HG02885 (cell line): ENCODE measurements at regions not wholly inside any gene's neighbourhood (a gene's known extent, or its start where the extent isn't known, plus 50 kb on each side); places are given as distances from the start of the nearest gene placed in this dataset.
"Not testable (repeated sequence)": the region's sequence is repeated elsewhere in the genome, so short reads cannot be mapped to it uniquely, and the experiment has no call there.

Experiments used
- ATAC-seq: cut with Tn5 transposase; IDR thresholded peaks from one replicate; pipeline ENCODE4 v1.9.1; 2021; ENCODE audit warnings: mild to moderate bottlenecking; ENCODE audit not compliant: unreplicated experiment, poor library complexity

GRCh38 chr13:58463841-58464240 is 832.3 kb downstream of the PCDH17 start:
- no peak for ATAC-seq

DNA sequence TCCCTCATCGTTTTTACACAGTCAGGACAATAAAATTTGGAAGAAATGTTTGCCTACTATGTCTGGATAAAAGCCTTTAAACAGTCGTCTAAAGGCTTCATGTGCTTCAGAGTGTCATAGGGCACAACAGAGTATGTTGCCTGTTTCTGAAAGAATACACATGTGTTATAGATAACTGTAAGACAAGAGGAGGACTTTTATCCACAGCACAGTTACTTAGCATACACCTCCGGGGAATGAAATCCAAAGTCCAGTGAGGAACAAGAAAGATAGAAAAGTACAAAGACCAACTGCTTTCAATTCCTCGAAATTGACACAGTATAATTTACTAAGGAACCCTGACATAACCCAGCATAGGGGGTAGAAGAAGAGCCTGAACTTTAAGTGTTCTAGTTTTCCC is 835.6 kb downstream of the PCDH17 start:
- no peak for ATAC-seq

- no peak for ATAC-seq
Measured at GRCh38 chr13:58472483-58472882, 840.9 kb downstream of the PCDH17 start.

DNA sequence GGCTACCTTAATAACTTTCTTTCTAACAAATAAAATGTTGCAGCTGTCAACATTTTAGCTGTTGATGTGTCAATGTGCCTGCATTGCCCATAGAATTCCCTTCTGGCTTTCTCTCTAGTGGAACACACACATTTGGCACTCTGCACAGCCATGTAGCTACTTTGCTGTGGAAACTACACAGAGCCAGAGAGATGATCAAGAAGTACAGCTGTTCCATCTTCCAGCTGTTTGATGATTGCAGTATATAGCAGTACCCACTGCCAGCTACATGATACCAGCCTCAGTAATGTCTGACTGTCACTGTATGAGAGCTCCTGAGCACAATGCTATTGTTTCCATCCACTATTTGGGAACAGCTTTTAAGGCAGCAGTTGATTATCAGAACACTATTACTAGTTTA is 843.0 kb downstream of the PCDH17 start:
- no peak for ATAC-seq

GRCh38 chr13:58476206-58476918 is 844.8 kb downstream of the PCDH17 start:
- no peak for ATAC-seq

- no peak for ATAC-seq
Measured at GRCh38 chr13:58478858-58479257, 847.3 kb downstream of the PCDH17 start.

DNA sequence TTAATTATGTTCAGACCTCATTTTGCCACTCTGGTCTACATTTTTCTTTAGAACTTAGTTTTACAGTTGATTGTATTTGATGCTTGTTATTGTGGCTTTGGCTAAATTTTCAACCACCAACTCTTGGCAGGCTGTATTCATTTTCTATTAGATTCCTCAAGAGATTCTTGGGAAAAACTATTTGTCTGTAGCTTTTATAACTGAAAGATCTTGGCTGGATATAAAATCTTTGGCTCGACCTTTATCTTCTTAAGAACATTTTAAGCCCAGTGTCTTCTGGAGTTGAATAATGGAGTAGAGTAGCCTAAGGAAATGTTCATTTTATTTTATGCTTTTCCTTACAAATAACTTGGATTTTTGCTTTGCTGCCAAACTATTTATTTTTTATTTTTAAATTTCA is 848.5 kb downstream of the PCDH17 start:
- no peak for ATAC-seq

- no peak for ATAC-seq
Measured at GRCh38 chr13:58488251-58488650, 856.7 kb downstream of the PCDH17 start.

DNA sequence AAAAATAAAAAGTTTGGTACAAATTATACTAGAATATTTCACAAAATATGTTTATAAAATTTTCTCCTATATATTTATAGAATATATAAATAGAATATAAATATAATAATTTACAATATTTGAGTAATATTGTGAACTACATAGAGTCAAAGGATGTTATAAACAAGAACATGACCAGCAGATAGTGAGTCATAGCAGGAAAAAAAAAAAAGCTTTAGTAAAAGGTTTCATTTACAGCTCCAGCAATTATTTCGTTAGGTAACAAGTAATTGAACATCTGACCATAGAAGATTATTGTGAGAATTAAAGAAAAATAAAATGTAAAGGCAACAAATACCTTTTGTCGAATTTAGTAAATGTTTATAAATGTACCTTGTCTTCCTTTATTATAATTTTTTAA is 864.1 kb downstream of the PCDH17 start:
- ATAC-seq, result no peak

DNA sequence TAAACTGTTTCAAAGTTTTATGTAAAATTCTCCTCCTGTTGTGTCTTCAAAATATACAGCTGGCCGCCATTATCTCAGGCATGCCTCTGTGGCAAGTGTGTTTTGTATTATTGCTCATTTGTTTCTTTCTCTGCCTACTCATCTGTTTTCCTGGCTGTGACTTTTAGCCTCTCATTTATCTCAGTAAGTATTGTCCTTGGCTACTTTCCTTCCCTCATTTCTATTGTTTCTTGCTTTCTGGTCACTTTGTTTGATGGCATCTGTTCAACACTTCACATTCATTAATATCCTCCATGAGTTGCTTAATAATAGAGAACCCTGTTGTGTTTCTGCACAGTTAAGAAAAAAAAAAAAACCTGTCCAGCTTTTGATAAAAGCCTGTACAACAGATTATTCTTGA is 869.4 kb downstream of the PCDH17 start:
- no peak for ATAC-seq

DNA sequence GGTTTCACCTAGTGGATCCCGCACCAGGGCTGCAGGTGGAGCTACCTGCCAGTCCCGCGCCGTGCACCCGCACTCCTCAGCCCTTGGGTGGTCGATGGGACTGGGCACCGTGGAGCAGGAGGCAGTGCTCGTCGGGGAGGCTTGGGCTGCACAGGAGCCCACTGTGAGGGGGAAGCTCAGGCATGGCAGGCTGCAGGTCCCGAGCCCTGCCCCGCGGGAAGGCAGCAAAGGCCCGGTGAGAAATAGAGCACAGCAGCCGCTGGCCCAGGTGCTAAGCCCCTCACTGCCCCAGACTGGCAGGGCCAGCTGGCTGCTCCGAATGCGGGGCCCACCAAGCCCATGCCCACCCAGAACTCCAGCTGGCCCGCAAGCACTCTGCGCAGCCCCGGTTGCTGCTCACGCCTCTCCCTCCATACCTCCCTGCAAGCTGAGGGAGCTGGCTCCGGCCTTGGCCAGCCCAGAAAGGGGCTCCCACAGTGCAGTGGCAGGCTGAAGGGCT is 872.7 kb downstream of the PCDH17 start:
- not testable (repeated sequence) for ATAC-seq

- not testable (repeated sequence) for ATAC-seq
Measured at GRCh38 chr13:58505262-58505920, 873.8 kb downstream of the PCDH17 start.

DNA sequence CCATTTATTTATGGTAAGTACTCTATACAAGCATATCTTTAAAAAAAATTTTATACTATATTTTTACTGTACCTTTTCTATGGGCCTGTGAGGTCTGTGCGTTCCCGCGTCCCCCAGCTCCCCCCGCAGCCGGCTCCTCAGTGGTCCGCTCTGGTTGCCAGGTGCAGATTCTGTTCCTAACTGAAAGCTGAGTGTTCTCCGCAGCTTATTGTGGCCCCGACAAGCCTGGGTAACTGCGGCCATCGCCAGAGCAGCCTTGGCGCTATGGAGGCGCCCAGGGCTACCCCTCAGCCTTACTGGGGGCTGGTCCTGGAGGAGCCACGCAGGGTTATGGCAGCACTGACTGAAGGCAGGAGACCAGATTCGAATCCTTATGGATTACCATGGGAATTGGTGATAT is 896.8 kb downstream of the PCDH17 start:
- ATAC-seq, result no peak

- ATAC-seq, result no peak
Measured at GRCh38 chr13:58531614-58532013, 900.1 kb downstream of the PCDH17 start.

GRCh38 chr13:58542530-58542929 is 911.0 kb downstream of the PCDH17 start:
- ATAC-seq, result no peak

DNA sequence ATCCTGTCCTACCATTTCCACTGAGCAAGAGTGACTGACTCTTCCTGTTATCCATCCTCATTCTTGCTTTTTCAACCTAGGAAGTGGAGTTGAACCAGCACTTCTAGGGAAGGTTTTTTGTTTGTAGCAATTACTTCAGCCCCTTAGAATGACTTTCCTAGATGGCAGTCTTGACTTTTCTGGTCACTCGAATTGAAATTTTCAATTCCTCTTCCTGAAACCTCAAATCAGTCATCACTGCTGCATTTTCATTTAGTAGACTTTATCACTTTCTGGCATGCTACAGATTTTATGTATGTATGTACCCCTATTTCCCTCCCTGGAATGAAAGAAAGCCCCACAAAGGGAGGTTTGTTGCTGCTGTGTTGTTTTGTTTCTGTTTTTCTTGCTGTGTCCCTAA is 915.9 kb downstream of the PCDH17 start:
- no peak for ATAC-seq

DNA sequence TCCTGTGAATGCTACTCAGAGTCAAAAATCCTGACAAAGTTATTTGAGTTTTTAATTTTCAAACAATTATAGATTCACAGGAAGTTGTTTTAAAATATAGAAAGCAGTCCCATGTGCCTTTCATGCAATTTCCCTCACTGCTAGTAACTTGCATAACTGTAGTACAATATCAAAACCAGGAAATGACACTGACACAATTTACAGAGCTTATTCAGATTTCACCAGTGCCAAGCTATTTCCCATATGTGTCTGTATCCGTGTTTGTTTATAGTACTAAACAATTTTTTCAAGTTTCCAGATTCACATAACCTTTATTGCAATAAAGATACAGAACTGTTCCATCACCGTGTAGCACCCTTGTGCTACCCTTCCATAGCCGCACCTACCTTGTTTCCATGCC is 934.6 kb downstream of the PCDH17 start:
- ATAC-seq, result no peak

GRCh38 chr13:58573743-58574142 is 942.2 kb downstream of the PCDH17 start:
- no peak for ATAC-seq

DNA sequence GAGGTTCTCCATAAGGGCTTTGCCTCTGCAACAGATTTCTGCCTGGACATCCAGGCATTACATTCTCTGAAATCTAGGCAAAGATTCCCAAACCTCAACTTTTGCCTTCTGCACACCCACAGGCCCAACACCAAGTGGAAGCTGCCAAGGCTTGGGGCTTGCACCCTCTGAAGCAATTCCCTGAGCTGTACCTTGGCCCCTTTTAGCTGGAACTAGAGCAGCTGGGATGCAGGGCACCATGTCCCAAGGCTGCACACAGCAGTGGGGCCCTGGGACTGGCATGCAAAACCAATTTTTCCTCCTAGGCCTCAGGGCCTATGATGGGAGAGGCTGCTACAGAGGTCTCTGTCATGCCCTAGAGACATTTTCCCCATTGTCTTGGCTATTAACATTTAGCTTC is 943.2 kb downstream of the PCDH17 start:
- no peak for ATAC-seq

DNA sequence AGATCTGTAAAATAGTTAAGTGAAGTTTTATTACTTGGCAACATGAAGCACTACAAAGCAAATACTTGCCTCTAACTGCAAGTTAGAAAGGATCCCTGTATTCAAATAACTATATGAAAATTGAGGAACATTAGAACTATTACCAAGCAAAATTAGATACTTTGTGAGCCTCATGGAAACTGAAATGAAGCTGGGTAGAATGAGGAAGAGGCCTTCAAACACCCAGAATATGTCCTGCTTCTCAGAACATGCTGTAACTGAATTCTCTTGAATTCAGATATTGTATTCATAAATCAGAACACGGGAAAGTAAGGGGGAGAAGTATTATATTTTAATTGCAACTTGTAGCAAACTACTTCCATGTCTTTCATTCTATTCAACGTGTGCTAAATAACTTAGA is 947.9 kb downstream of the PCDH17 start:
- ATAC-seq, result no peak

DNA sequence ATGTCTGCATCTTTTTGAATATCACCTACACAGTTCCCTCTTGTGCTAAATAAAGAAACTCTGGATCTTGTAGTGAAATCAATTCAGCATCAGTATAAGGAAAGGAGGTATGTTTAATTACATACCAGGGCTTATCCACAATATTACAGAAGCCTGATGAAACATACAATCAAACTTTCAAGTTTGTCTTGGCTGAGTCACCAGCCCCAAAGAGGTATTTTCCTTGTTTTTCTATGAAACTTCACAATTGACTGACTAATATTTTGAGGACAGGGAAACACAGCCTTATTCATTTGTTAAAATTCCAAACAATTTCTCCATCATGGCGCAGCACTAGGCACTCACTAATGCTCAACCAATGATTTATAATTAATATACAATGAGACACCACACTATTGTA is 952.4 kb downstream of the PCDH17 start:
- no peak for ATAC-seq

- no peak for ATAC-seq
Measured at GRCh38 chr13:58584610-58585009, 953.1 kb downstream of the PCDH17 start.
